HCT116 (cell line): ENCODE measurements at regions not wholly inside any gene's neighbourhood (a gene's known extent, or its start where the extent isn't known, plus 50 kb on each side); places are given as distances from the start of the nearest gene placed in this dataset.

Experiments
- EGR1 ChIP-seq: IDR thresholded peaks from 2 replicates; pipeline ENCODE4 v1.6.1; 2012; ENCODE audit warnings: low read depth
- EZH2 ChIP-seq: fragments of 200-600 bp; sonication (generic); IDR thresholded peaks from 2 replicates; pipeline ENCODE4 v1.6.1; 2017; ENCODE audit warnings: antibody characterized with exemption, mixed run types
- POLR2A ChIP-seq: IDR thresholded peaks from 2 replicates; pipeline ENCODE4 v1.7.0; 2011; ENCODE audit warnings: borderline replicate concordance; ENCODE audit not compliant: insufficient read depth, insufficient read length; ENCODE audit errors: extremely low read depth
- ZNF274 ChIP-seq: fragments of 200-500 bp; sonication (Bioruptor generic); IDR thresholded peaks from 2 replicates; pipeline ENCODE4 v1.6.1; 2014; ENCODE audit warnings: mild to moderate bottlenecking, low read depth, low read length, inconsistent platforms
- TF ChIP-seq, protein P1 (sequence below), 3 experiments: fragments of 200-600 bp in 1 of 3; sonication (generic) in 1 of 3; IDR thresholded peaks in 2 of 3; conservative IDR thresholded peaks in 1 of 3; 2 replicates each; pipeline ENCODE4 v1.5.1; 2012 to 2017; ENCODE audit warnings: low read depth in 2 of 3, low read length in 2 of 3, antibody characterized with exemption in 1 of 3, borderline replicate concordance in 1 of 3, control low read depth in 1 of 3, mild to moderate bottlenecking in 1 of 3, mixed read lengths in 1 of 3, mixed run types in 1 of 3, moderate library complexity in 1 of 3; ENCODE audit not compliant: insufficient read depth in 1 of 3
- TF ChIP-seq, protein P2 (sequence below): IDR thresholded peaks from 2 replicates; pipeline ENCODE4 v1.6.1; 2011; ENCODE audit warnings: mild to moderate bottlenecking, low read length, moderate library complexity; ENCODE audit not compliant: insufficient replicate concordance; ENCODE audit errors: extremely low read depth

DNA sequence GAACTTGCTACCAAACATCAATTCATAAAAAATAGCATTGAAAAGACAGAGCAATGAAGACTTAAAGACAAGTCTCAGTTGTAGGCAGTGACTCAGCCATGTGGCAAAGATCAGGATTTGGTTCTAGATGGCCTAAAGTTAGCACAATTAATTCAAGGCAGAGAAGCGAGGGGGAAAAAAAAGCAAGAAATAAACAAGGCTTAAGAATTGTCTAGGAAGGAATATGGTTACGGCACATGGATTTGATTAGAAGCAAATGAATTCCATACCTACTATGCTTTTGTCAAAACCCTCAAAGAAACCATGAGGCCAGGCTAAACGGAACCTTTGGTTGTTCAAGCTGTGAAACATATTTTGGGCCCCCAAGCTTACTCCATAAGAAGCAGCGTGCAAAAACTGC lies 362.2 kb upstream of the KCNH7 start:
- TF ChIP-seq, protein P1, sequence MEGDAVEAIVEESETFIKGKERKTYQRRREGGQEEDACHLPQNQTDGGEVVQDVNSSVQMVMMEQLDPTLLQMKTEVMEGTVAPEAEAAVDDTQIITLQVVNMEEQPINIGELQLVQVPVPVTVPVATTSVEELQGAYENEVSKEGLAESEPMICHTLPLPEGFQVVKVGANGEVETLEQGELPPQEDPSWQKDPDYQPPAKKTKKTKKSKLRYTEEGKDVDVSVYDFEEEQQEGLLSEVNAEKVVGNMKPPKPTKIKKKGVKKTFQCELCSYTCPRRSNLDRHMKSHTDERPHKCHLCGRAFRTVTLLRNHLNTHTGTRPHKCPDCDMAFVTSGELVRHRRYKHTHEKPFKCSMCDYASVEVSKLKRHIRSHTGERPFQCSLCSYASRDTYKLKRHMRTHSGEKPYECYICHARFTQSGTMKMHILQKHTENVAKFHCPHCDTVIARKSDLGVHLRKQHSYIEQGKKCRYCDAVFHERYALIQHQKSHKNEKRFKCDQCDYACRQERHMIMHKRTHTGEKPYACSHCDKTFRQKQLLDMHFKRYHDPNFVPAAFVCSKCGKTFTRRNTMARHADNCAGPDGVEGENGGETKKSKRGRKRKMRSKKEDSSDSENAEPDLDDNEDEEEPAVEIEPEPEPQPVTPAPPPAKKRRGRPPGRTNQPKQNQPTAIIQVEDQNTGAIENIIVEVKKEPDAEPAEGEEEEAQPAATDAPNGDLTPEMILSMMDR (IDR thresholded peaks at IDR 0.05 in 2 of 3, conservative IDR thresholded peaks at IDR 0.05 in 1 of 3; ENCODE audit: borderline replicate concordance in 1 of 3, insufficient read depth in 1 of 3, low read depth in 2 of 3, low read length in 2 of 3): no peak
- TF ChIP-seq ZNF274 (no peak), EGR1 (no peak), POLR2A (no peak), EZH2 (no peak)
- TF ChIP-seq, protein P2, sequence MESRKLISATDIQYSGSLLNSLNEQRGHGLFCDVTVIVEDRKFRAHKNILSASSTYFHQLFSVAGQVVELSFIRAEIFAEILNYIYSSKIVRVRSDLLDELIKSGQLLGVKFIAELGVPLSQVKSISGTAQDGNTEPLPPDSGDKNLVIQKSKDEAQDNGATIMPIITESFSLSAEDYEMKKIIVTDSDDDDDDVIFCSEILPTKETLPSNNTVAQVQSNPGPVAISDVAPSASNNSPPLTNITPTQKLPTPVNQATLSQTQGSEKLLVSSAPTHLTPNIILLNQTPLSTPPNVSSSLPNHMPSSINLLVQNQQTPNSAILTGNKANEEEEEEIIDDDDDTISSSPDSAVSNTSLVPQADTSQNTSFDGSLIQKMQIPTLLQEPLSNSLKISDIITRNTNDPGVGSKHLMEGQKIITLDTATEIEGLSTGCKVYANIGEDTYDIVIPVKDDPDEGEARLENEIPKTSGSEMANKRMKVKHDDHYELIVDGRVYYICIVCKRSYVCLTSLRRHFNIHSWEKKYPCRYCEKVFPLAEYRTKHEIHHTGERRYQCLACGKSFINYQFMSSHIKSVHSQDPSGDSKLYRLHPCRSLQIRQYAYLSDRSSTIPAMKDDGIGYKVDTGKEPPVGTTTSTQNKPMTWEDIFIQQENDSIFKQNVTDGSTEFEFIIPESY: no peak
